NCI-H345 (cell line): ENCODE measurements at regions not wholly inside any gene's neighbourhood (a gene's known extent, or its start where the extent isn't known, plus 50 kb on each side); places are given as distances from the start of the nearest gene placed in this dataset.
"Not testable (repeated sequence)": the region's sequence is repeated elsewhere in the genome, so short reads cannot be mapped to it uniquely, and the experiment has no call there.

Source experiments
- DNase-seq: peaks from one replicate; lab custom pipeline; 2025; lab: John Stamatoyannopoulos, UW

GRCh38 chr5:164119806-164120447 lies 614.5 kb downstream of the MAT2B start:
- no peak for DNase-seq

DNA sequence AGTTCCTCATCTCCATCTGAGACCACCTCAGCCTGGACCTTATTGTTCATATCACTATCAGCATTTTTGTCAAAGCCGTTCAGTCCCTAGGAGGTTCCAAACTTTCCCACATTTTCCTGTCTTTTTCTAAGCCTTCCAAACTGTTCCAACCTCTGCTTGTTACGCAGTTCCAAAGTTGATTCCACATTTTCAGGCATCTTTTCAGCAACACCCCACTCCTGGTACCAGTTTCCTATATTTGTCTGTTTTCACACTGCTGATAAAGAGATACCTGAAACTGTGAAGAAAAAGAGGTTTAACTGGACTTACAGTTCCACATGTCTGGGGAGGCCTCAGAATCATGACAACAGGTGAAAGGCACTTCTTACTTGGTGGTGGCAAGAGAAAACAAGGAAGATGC lies 622.1 kb downstream of the MAT2B start:
- no peak for DNase-seq

DNA sequence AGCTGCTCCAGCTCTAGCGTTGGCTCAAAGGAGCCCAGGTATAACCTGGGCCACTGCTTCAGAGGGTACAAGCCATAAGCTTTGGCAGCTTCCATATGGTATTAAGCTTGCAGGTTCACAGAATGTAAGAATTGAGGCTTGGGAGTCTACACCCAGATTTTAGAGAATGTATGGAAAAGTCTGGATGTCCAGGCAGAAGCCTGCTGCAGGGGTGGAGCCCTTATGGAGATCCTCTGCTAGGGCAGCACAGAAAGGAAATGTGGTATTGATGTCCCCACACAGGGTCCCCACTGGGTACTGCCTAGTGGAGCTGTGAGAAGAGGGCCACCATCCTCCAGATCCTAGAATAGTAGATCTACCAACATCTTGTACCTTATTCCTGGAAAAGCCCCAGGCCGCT lies 626.9 kb downstream of the MAT2B start:
- DNase-seq = no peak

DNA sequence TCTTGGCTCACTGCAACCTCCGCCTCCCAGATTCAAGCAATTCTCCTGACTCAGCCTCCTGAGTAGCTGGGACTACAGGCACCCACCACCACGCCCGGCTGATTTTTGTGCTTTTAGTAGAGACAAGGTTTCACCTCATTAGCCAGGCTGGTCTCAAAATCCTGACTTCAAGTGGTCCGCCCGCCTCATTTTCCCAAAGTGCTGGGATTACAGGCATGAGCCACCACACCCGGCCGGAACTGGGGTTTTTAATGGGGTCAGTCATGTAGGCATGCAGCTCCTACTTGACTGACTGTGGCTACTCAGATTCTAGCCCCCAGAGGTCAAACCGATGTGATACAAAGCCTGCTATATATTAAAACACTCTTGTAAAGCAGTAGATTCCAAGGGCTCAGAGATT lies 631.7 kb downstream of the MAT2B start:
- DNase-seq = no peak

GRCh38 chr5:164139423-164139822 lies 634.0 kb downstream of the MAT2B start:
- no peak for DNase-seq

- no peak for DNase-seq
Observed at GRCh38 chr5:164145458-164145857, 640.0 kb downstream of the MAT2B start.

DNA sequence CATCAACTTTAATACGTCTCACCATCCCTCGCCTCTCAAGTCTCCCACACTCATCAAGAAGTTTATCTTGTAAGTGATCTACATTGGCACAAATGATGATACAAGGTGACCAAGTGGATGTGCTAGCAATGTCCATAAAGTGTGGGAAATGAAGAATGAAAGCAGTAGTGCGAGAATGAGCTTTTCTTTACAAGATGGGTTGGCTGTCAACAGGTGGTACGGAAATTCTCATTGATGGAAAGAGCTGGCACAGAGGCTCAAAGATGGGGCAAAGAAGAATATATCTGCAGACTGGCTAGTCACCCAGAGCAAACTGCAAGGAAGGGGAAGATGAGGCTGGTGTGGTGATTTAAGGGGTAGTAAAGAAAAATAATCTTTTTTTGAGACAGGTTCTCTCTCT lies 640.8 kb downstream of the MAT2B start:
- no peak for DNase-seq

DNA sequence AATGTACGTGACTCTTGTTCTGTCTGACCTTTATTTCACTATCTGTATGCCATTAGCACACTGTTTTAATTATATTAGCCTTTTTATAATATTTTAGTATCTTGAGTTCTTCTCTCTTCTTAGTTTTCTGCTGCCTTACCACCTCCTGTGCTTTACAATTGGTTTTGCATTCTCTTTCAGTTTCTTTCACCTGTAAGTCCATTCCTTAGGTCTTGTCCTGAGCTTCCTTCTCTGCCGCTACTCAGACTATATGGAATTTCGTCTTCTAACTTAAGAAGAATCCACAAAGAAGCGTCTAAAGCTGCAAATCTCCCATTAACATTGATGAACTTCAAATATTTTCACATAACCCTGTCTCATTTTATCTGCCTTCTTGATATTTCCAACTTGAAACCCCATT lies 642.9 kb downstream of the MAT2B start:
- no peak for DNase-seq

- DNase-seq = not testable (repeated sequence)
Observed at GRCh38 chr5:164152539-164152938, 647.1 kb downstream of the MAT2B start.

DNA sequence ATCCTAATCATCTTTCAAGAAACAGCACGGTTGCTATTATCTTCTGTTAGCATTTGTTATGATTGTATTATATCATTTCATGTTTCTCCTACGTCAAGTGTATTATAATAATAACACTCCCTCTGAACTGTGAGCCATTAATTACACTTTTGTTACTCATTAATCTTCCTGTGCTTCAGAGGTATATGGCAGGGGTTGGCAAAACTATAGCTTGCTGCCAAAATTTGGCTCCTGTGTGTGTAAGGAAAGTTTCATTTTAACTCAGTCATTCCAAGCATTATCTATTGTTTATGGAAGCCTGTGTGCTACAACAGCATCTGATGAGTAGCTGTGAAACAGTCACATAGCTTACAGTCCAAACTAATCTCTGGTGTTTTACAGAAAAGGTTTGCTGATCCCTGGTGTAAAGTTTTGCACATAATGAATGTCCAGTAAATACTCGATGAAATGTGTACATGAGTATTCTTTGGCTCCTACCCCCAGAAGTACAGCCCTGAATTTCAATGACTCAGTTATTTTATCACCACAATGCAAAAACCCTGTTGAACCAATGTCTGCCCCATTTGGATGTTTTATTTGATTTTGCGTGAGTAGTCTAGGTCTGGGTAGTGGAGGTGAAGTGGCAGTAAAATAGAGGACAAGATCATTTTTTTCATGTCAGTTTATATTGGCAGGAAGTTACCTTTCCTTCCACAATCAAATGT lies 648.2 kb downstream of the MAT2B start:
- DNase-seq = no peak

GRCh38 chr5:164170814-164171213 lies 665.4 kb downstream of the MAT2B start:
- DNase-seq = no peak

GRCh38 chr5:164175083-164175482 lies 669.7 kb downstream of the MAT2B start:
- no peak for DNase-seq

- no peak for DNase-seq
Observed at GRCh38 chr5:164179406-164179805, 674.0 kb downstream of the MAT2B start.

DNA sequence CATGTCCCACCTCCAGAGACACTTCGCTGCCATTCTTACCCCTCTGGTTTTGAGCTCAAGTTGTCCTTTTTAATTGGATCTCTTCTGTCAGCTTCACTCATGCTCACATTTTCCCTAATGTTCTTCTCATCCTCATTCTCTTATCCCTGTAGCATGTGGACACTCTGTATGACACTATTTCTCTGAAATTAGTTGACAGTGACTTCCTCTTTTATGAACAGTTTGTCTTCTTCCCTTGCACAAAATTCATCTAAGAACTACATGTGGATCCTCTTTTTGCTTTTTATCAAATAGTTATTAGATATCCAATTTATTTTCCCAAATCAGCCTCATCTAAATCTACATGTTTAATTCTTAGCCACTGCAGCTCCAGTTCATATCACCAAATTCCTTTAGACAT lies 676.2 kb downstream of the MAT2B start:
- no peak for DNase-seq

- DNase-seq = no peak
Observed at GRCh38 chr5:164184158-164184557, 678.7 kb downstream of the MAT2B start.

DNA sequence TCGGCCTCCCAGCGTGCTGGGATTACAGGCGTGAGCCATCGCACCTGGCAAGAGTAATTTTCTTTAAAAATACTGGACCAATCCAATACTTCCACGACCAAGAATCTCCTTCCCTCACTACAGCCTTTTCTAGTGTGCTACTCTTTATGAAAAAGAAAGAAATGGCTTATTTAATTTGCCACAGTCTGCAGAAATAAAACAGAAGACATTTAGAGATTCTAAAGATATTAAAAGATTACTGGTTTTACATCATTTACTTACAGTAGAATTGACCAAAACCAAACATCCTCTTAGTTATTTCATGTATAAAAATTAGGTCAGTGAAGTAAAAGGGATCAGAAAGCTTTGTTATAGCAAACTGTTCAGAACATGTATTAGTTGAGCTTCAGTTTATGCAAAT lies 679.6 kb downstream of the MAT2B start:
- no peak for DNase-seq

DNA sequence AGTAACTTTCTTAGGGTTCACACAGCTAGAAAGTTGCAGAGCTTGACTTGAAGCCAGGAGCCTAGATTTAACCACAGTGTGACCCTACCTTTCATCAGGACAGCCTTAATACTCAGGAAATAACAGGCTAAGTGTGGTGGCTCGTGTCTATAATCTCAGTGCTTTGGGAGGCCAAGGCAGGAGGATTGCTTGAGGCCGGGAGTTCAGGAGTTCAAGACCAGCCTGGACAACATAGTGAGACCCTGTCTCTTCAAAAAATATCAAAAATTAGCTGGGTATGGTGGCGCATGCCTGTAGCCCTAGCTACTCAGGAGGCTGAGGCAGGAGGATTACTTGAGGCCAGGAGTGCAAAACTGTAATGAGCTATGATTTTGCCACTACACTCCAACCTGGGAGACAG lies 681.1 kb downstream of the MAT2B start:
- DNase-seq = no peak

DNA sequence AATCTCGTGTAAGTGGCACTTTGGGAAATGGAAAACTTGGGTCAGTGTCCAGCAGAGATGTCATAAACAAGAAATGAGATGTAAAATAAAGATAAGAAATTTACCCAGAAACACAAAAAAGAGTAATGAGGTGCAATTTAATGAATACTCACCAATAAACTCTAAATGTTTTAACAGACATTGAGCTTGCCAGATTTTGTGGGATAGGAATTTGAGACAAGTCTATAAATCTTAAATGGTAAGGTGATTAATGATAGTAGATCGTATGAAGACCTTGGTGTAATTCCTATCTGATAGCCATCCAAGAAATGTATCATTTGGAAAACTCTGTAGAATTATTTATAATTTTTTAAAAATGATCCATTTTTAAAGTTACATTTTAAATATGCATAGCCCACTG lies 682.4 kb downstream of the MAT2B start:
- no peak for DNase-seq

- no peak for DNase-seq
Observed at GRCh38 chr5:164188733-164189148, 683.3 kb downstream of the MAT2B start.

DNA sequence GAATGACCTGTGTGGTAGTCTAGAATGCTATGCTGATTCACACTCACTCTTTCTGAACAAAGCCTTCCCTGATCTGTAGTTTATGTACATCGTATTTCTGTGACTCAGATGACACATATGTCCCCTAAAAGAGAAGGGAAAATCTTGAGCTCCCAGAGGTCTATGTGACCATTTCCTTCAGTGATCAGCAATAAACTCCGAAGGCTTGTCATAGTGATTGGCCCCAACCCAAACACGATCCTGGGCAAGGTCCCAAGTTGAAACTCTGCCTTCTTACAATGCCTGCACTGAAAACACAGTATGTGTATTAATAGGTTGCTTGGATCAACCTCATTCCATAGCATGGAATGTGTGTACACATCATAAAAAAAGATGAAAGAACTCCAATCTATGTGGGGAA lies 685.8 kb downstream of the MAT2B start:
- no peak for DNase-seq

GRCh38 chr5:164202338-164202737 lies 696.9 kb downstream of the MAT2B start:
- DNase-seq = no peak

DNA sequence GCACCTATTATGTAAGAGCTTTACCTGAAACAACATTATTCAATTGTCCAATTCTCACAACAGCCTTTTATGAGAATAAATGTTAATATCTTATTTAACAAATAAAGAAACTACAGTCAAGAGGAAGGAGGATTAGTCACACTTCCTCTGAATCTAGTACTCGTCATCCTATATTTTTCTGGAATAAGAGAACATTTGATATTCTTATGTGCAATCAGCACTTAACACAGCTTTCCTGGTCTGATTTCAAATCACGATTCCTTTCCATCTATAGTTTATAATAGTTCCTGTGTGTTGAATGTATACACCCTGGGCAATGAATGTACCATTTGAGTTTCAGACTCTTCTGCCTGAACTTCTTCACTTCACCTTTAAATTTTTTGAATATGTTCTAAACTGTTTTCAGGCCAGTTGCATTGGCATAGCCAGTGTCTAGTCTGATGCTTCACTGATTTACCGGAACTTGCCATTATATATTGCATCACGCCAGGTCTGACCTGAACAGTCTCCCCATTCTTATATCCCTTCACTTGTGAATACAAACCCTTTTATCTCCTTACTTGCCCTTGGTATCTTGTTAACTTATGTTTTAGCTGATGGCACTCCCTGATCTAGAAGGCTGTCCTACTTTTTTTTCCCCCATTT lies 698.3 kb downstream of the MAT2B start:
- no peak for DNase-seq

- no peak for DNase-seq
Observed at GRCh38 chr5:164204338-164204946, 699.0 kb downstream of the MAT2B start.
